ENCODE measurements at regions not wholly inside any gene's neighbourhood (a gene's known extent, or its start where the extent isn't known, plus 50 kb on each side); places are given as distances from the start of the nearest gene placed in this dataset.

- DNase-seq = no peak
Measured at GRCh38 chr9:16343249-16344237, 526.9 kb downstream of the BNC2 start.

GRCh38 chr9:16344343-16344742, 526.1 kb downstream of the BNC2 start:
- no peak for DNase-seq

GRCh38 chr9:16345902-16346301, 524.6 kb downstream of the BNC2 start:
- peak in 1 of 2 donors; percentile 56 for DNase-seq

DNA sequence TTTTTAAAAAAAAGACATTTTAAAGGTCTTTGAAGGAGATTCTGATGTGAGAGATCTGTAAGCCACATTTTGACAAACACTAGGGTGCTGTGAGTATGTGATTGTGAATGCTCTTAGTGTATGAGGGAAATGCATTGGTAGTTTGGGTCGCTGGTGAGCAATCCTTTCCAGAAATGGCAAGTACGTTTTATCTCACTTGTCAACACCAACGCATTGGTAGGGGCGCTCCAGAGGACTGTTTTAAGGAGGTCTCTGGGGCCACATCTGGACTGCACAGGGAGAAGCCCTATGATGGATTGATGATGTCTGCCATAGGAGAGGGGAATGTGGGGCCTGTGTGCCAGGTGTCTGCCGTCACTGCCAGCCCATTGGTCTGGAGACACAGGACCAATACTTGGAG, 522.6 kb downstream of the BNC2 start:
- DNase-seq = no peak

DNA sequence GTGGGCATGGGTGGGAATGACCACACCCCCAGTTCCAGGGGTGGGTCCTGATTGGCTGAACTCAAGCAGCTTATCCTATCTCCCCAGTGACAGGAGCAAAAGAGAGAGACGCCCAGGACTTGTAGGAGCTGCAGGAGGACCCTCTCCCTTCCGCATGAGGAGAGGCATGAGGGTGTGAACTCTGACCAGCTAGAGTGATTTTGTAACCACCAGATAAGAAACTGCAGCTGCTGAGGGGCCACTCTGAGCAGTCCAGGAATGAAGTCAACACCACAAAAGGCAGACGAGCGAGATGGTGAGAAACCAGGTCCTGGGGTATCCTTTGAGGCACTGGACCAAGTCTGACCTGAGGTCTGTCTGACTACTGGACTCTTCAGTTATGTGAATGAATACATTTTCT, 521.9 kb downstream of the BNC2 start:
- DNase-seq = no peak

DNA sequence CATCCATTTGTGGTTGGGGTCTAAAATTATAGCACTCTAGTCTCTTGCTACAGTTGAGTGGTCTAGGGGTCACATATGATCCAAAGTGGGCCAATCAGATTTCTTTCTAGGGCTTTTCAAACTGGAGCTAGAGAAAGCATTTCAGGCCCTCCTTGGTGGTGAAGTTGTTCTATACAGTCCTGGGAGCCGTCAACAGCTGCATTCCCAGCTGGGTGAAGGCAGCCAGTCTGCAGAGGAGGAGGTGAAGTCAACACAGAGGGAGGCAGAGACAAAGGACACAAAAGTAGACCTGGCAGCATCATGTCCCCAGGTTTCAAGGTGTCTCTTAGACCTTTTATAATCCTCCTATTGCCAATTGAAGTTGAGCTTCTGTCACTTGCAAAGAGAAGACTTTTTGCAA, 518.2 kb downstream of the BNC2 start:
- no peak for DNase-seq

DNA sequence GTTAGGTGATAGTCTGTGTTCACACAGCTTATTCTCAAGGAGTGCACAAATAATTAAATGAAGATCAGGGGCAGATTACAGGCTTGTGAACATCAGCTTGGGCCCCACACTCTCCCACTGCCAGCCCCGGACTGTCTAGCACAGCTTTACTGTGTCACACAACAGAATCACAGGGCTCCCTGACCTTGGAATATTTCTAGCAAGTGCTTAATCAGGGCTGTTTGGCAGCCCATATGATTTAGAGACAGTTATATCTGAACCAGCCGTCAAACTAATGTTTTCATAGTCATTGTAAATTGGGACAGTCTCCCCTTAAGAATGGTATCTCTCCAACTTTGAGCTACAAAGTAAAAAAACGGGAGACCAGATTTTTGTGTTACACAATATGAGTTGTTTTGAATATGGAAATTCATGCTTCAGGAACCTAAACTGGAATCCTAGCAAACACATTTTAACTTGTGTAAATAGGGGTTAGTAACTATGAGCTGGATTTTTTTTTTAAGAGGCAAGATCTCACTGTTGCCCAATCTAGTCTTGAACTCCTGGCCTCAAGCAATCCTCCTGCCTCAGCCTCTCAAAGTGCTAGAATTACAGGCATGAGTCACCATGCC, 517.6 kb downstream of the BNC2 start:
- DNase-seq = no peak

- DNase-seq = no peak
Measured at GRCh38 chr9:16356196-16356765, 514.2 kb downstream of the BNC2 start.

GRCh38 chr9:16357828-16358227, 512.6 kb downstream of the BNC2 start:
- no peak for DNase-seq

DNA sequence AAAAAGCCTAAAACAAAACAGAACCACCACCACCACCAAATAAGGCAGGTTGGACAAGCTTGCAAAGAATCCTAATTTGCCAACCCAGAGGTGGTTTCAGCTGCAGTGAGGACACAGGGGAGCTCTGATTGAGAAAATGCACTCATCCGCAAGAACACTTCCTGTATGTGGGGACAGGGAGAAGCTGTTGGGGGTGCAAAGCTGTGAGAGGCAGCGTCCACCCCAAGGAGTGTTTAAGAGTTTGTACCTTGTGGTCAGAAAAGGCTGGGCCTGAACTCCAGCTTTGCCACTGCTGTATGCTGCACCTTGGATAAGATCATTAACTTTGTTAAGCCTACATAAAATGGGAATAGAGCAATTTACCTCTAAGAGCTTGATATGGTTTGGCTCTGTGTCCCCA, 511.7 kb downstream of the BNC2 start:
- DNase-seq = no peak

Measured in inflammatory macrophage (primary cell).